Tibial artery (tissue), 4 donors: ENCODE measurements at regions not wholly inside any gene's neighbourhood (a gene's known extent, or its start where the extent isn't known, plus 50 kb on each side); places are given as distances from the start of the nearest gene placed in this dataset.

Experiments
- DNase-seq, 2 donors: peaks; one replicate each; pipeline ENCODE4 v3.0.0-alpha.2; 2019
- H3K27ac ChIP-seq, 2 donors: fragments of 200-600 bp; sonication (generic) in 1 of 2; 1 replicate in 1 of 2; 2 replicates in 1 of 2; pipeline ENCODE4 v1.5.1; 2018 to 2019; ENCODE audit warnings: mild to moderate bottlenecking in 1 of 2
- H3K27me3 ChIP-seq, 2 donors: fragments of 200-600 bp; sonication (generic) in 1 of 2; one replicate each; pipeline versions ENCODE4 v1.5.1 to v1.6.0; 2016 to 2019
- H3K36me3 ChIP-seq, 3 donors: fragments of 200-600 bp; sonication (generic) in 2 of 3; one replicate each; pipeline ENCODE4 v1.5.1; 2016 to 2019; ENCODE audit warnings: mild to moderate bottlenecking in 2 of 3
- H3K4me1 ChIP-seq, 4 donors: fragments of 200-600 bp; sonication (generic) in 2 of 4; 1 replicate in 3 of 4; 2 replicates in 1 of 4; pipeline ENCODE4 v1.5.1; 2016 to 2019
- H3K4me3 ChIP-seq, 2 donors: fragments of 200-600 bp; sonication (generic) in 1 of 2; 1 replicate in 1 of 2; 2 replicates in 1 of 2; pipeline ENCODE4 v1.5.1; 2018 to 2019; ENCODE audit warnings: mild to moderate bottlenecking in 2 of 2
- H3K9me3 ChIP-seq, 3 donors: fragments of 200-600 bp; sonication (generic) in 1 of 3; one replicate each; pipeline ENCODE4 v1.5.1; 2016 to 2019
- CTCF ChIP-seq, 2 experiments: fragments of 200-600 bp in 1 of 2; fragments of 450-650 bp in 1 of 2; IDR thresholded peaks; one replicate each; pipeline ENCODE4 v1.5.1; 2017 to 2019; ENCODE audit warnings: antibody characterized with exemption in 2 of 2, mild to moderate bottlenecking in 1 of 2, moderate library complexity in 1 of 2
- intact Hi-C: fragments of 100-400 bp; cut with DNase I; formaldehyde crosslinking; loops from one replicate; pipeline ENCODE4 v1.15.0; 2023; ENCODE audit warnings: low total_unique reads

GRCh38 chr13:107580741-107581412 is 634.5 kb downstream of the LIG4 start:
- Histone ChIP-seq H3K27me3 (no peaks in the 10 kb centered on the region), H3K27ac (no peak overlapping the region), H3K36me3 (no peaks in the 10 kb centered on the region), H3K4me3 (no peak overlapping the region), H3K4me1 (no peaks in the 10 kb centered on the region), H3K9me3 (no peaks in the 10 kb centered on the region)
- intact Hi-C loops: no loop called here
- TF ChIP-seq CTCF (IDR thresholded peaks at IDR 0.05): no peak
- no peak for DNase-seq

- Histone ChIP-seq H3K36me3 (no peaks in the 10 kb centered on the region), H3K4me1 (no peaks in the 10 kb centered on the region), H3K4me3 (no peak overlapping the region), H3K27ac (no peak overlapping the region), H3K9me3 (no peaks in the 10 kb centered on the region), H3K27me3 (no peaks in the 10 kb centered on the region)
- no peak for DNase-seq
- no peak for TF ChIP-seq CTCF (IDR thresholded peaks at IDR 0.05)
- intact Hi-C loops: no loop called here
Measured at GRCh38 chr13:107576430-107576829, 638.9 kb downstream of the LIG4 start.

GRCh38 chr13:107574517-107575210 is 640.7 kb downstream of the LIG4 start:
- H3K9me3 ChIP-seq: no peaks in the 10 kb centered on the region
- no peak overlapping the region for H3K27ac ChIP-seq
- H3K4me1 ChIP-seq: no peaks in the 10 kb centered on the region
- no peak for DNase-seq
- intact Hi-C loops: no loop called here
- no peaks in the 10 kb centered on the region for H3K36me3 ChIP-seq
- H3K27me3 ChIP-seq: no peaks in the 10 kb centered on the region
- no peak for TF ChIP-seq CTCF (IDR thresholded peaks at IDR 0.05)
- H3K4me3 ChIP-seq: no peak overlapping the region

- TF ChIP-seq CTCF (IDR thresholded peaks at IDR 0.05): no peak
- intact Hi-C loops: no loop called here
- Histone ChIP-seq H3K36me3 (no peaks in the 10 kb centered on the region), H3K9me3 (no peaks in the 10 kb centered on the region), H3K27ac (no peak overlapping the region), H3K27me3 (no peaks in the 10 kb centered on the region), H3K4me3 (no peak overlapping the region), H3K4me1 (no peaks in the 10 kb centered on the region)
- DNase-seq: no peak
Measured at GRCh38 chr13:107573184-107573583, 642.2 kb downstream of the LIG4 start.

- H3K27me3 ChIP-seq: no peaks in the 10 kb centered on the region
- intact Hi-C loops: no loop called here
- H3K4me1 ChIP-seq: no peaks in the 10 kb centered on the region
- DNase-seq: no peak
- H3K4me3 ChIP-seq: no peak overlapping the region
- no peaks in the 10 kb centered on the region for H3K36me3 ChIP-seq
- H3K9me3 ChIP-seq: no peaks in the 10 kb centered on the region
- TF ChIP-seq CTCF (IDR thresholded peaks at IDR 0.05): no peak
- H3K27ac ChIP-seq: no peak overlapping the region
Measured at GRCh38 chr13:107572156-107572555, 643.2 kb downstream of the LIG4 start.
